ENCODE measurements at regions not wholly inside any gene's neighbourhood (a gene's known extent, or its start where the extent isn't known, plus 50 kb on each side); places are given as distances from the start of the nearest gene placed in this dataset.
A peak's percentile ranks its signal among the peaks of the same experiment; 100 is the strongest.
"Not testable (repeated sequence)": the region's sequence is repeated elsewhere in the genome, so short reads cannot be mapped to it uniquely, and the experiment has no call there.

GRCh38 chr11:86861810-86862209 is 61.5 kb downstream of the PRSS23 start:
- no peak for DNase-seq (ENCODE audit: low spot score)

- DNase-seq (ENCODE audit: low spot score) = no peak
Measured at GRCh38 chr11:86863476-86863875, 63.1 kb downstream of the PRSS23 start.

GRCh38 chr11:86865436-86865835 is 65.1 kb downstream of the PRSS23 start:
- DNase-seq (ENCODE audit: low spot score) = no peak

- DNase-seq (ENCODE audit: low spot score) = no peak
Measured at GRCh38 chr11:86869531-86869930, 69.2 kb downstream of the PRSS23 start.

- DNase-seq (ENCODE audit: low spot score) = peak; percentile 46
Measured at GRCh38 chr11:86869966-86870570, 69.7 kb downstream of the PRSS23 start.

GRCh38 chr11:86873573-86874083 is 73.3 kb downstream of the PRSS23 start:
- DNase-seq (ENCODE audit: low spot score) = no peak

GRCh38 chr11:86874304-86875056 is 74.1 kb downstream of the PRSS23 start:
- no peak for DNase-seq (ENCODE audit: low spot score)

- no peak for DNase-seq (ENCODE audit: low spot score)
Measured at GRCh38 chr11:86876716-86877234, 76.4 kb downstream of the PRSS23 start.

- no peak for DNase-seq (ENCODE audit: low spot score)
Measured at GRCh38 chr11:86877503-86877902, 77.2 kb downstream of the PRSS23 start.

GRCh38 chr11:86879241-86879640 is 76.0 kb downstream of the FZD4 start:
- not testable (repeated sequence) for DNase-seq (ENCODE audit: low spot score)

- DNase-seq (ENCODE audit: low spot score) = no peak
Measured at GRCh38 chr11:86885311-86885710, 69.9 kb downstream of the FZD4 start.

GRCh38 chr11:86888164-86889000 is 66.8 kb downstream of the FZD4 start:
- DNase-seq (ENCODE audit: low spot score) = no peak

GRCh38 chr11:86889001-86889341 is 66.2 kb downstream of the FZD4 start:
- DNase-seq (ENCODE audit: low spot score) = no peak

- DNase-seq (ENCODE audit: low spot score) = no peak
Measured at GRCh38 chr11:86891036-86891435, 64.2 kb downstream of the FZD4 start.

GRCh38 chr11:86893235-86893634 is 62.0 kb downstream of the FZD4 start:
- no peak for DNase-seq (ENCODE audit: low spot score)

Data from CD4-positive, alpha-beta T cell treated with Interleukin-2 at 100 ng/mL for 4 hours (primary cell).